ENCODE measurements at regions not wholly inside any gene's neighbourhood (a gene's known extent, or its start where the extent isn't known, plus 50 kb on each side); places are given as distances from the start of the nearest gene placed in this dataset.

DNA sequence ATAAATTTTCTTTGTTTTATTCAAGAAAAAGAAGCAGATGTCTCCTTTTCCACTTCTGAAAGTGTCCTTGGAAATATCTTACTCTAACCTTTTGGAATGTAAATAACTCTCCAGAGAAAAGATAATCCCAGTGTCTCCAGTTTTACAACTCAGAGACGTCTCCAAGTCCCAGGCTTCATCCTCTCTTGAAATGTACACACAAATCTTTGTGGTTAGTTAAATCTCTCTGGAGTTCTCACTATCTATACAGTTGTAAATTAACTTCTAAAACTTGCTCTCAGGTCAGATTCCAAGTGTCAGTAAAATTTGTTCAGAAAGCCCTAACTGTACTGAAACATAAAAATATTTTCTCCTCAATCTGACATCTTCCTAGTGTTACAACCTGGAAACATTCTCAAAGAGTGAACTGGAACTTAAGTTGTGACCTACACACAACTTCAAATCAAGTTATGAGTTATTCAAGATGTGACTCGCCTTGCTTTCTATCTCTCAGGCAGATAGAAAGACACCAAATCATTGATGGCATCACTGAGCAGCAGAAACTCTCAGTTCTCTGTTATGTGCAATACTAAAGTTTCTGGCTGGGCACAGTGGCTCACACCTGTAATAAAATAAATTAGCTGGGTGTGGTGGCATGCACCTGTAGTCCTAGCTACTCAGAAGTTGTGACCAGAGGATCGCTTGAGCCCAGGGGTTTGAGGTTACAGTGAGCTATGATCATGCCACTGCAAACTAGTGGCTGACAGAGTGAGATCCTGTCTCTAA lies 284.2 kb downstream of the RCHY1 start:
- no peak for TF ChIP-seq CTCF (IDR thresholded peaks at IDR 0.05)
- no peak for TF ChIP-seq POLR2A (IDR thresholded peaks at IDR 0.05)
